IMR-90 (cell line): ENCODE measurements at regions not wholly inside any gene's neighbourhood (a gene's known extent, or its start where the extent isn't known, plus 50 kb on each side); places are given as distances from the start of the nearest gene placed in this dataset.

ENCODE experiments used
- ATAC-seq: fragments of 200-7000 bp; cut with Tn5 transposase; 2 replicates; pipeline ENCODE4 v1.9.1; 2020; ENCODE audit warnings: low read depth, mild to moderate bottlenecking, moderate library complexity
- BruUV-seq: library from RNA; stranded (reverse); fragments of 400-500 nt; replicated peaks from 2 replicates; lab custom pipeline; 2021; lab: Mats Ljungman, UMichigan
- CTCF ChIA-PET: fragments of 300-600 bp; formaldehyde crosslinking; extraction: SDS; loops from one replicate; lab custom pipeline; 2021; ENCODE audit warnings: antibody characterized with exemption; lab: Yijun Ruan, JAX
- POLR2A ChIA-PET: fragments of 300-600 bp; sonication (Branson Sonifier 250); formaldehyde crosslinking; loops from one replicate; lab custom pipeline; 2022; ENCODE audit warnings: antibody characterized with exemption; ENCODE audit not compliant: unreplicated experiment; lab: Charles Lee
- DNase-seq: peaks from one replicate; pipeline ENCODE4 v3.0.0; 2013
- H2AFZ ChIP-seq: replicated peaks from 2 replicates; pipeline ENCODE3; 2013; ENCODE audit warnings: low read length, mild to moderate bottlenecking; ENCODE audit not compliant: poor library complexity
- H2AK5ac ChIP-seq: 2 replicates; pipeline ENCODE4 v1.6.1; 2013; ENCODE audit warnings: low read depth, low read length, inconsistent platforms
- H2AK9ac ChIP-seq: replicated peaks from 2 replicates; pipeline ENCODE3; 2013; ENCODE audit warnings: mild to moderate bottlenecking, low read depth, low read length, moderate library complexity; ENCODE audit not compliant: poor library complexity
- H2BK120ac ChIP-seq: 2 replicates; pipeline ENCODE4 v1.6.1; 2013; ENCODE audit warnings: low read depth, low read length, inconsistent platforms
- H2BK15ac ChIP-seq: 3 replicates; pipeline ENCODE4 v1.6.1; 2013; ENCODE audit warnings: low read depth, low read length, inconsistent platforms
- H2BK20ac ChIP-seq: 2 replicates; pipeline ENCODE4 v1.6.1; 2013; ENCODE audit warnings: low read depth, mild to moderate bottlenecking, inconsistent platforms, low read length, moderate library complexity
- H2BK5ac ChIP-seq: 2 replicates; pipeline ENCODE4 v1.6.1; 2013; ENCODE audit warnings: mild to moderate bottlenecking, low read depth, low read length, inconsistent platforms; ENCODE audit not compliant: poor library complexity, severe bottlenecking
- H3K14ac ChIP-seq: replicated peaks from 2 replicates; pipeline ENCODE4 v1.6.1; 2013; ENCODE audit warnings: low read depth, low read length, inconsistent platforms
- H3K18ac ChIP-seq: 2 replicates; pipeline ENCODE4 v1.6.1; 2013; ENCODE audit warnings: low read depth, low read length, control low read depth
- H3K23ac ChIP-seq: 2 replicates; pipeline ENCODE4 v1.6.1; 2013; ENCODE audit warnings: low read depth, low read length, inconsistent platforms
- H3K27ac ChIP-seq: 2 replicates; pipeline ENCODE4 v1.5.1; 2013; ENCODE audit warnings: mild to moderate bottlenecking, control low read depth, low read length; ENCODE audit not compliant: insufficient read depth
- H3K27me3 ChIP-seq: 2 replicates; pipeline ENCODE4 v1.6.1; 2013; ENCODE audit warnings: low read length; ENCODE audit not compliant: control insufficient read depth, insufficient read depth
- H3K36me3 ChIP-seq: 2 replicates; pipeline ENCODE4 v1.6.1; 2013; ENCODE audit warnings: low read length, mixed read lengths; ENCODE audit not compliant: control insufficient read depth, insufficient read depth
- H3K4ac ChIP-seq: 2 replicates; pipeline ENCODE4 v1.6.1; 2013; ENCODE audit warnings: low read depth, low read length, inconsistent platforms
- H3K4me1 ChIP-seq: 2 replicates; pipeline ENCODE4 v1.6.1; 2013; ENCODE audit warnings: low read length, mixed read lengths; ENCODE audit not compliant: control insufficient read depth, insufficient read depth
- H3K4me2 ChIP-seq: 2 replicates; pipeline ENCODE4 v1.6.1; 2013; ENCODE audit warnings: low read depth, mild to moderate bottlenecking, control low read depth, low read length, moderate library complexity
- H3K4me3 ChIP-seq: 2 replicates; pipeline ENCODE4 v1.5.1; 2013; ENCODE audit warnings: low read depth, mild to moderate bottlenecking, control low read depth, low read length, moderate library complexity; ENCODE audit not compliant: insufficient read depth
- H3K56ac ChIP-seq: 2 replicates; pipeline ENCODE4 v1.6.1; 2013; ENCODE audit warnings: low read length, inconsistent platforms; ENCODE audit not compliant: insufficient read depth; ENCODE audit errors: extremely low read depth
- H3K79me1 ChIP-seq, 2 experiments: 2 replicates each; pipeline ENCODE4 v1.6.1; 2013; ENCODE audit warnings: low read length in 2 of 2, inconsistent platforms in 1 of 2, low read depth in 1 of 2
- H3K9ac ChIP-seq: 2 replicates; pipeline ENCODE4 v1.6.1; 2013; ENCODE audit warnings: low read depth, low read length, control low read depth
- H3K9me1 ChIP-seq: 2 replicates; pipeline ENCODE4 v1.6.1; 2013; ENCODE audit warnings: low read length, inconsistent platforms; ENCODE audit not compliant: insufficient read depth
- H3K9me3 ChIP-seq: 2 replicates; pipeline ENCODE4 v1.6.1; 2013; ENCODE audit warnings: low read length; ENCODE audit not compliant: control insufficient read depth, insufficient read depth
- H4K20me1 ChIP-seq: 2 replicates; pipeline ENCODE4 v1.6.1; 2013; ENCODE audit warnings: low read length, inconsistent platforms; ENCODE audit not compliant: insufficient read depth
- H4K5ac ChIP-seq: 2 replicates; pipeline ENCODE4 v1.6.1; 2013; ENCODE audit warnings: mild to moderate bottlenecking, low read depth, low read length, control low read depth
- H4K8ac ChIP-seq, 2 experiments: 2 replicates each; pipeline ENCODE4 v1.6.1; 2013; ENCODE audit warnings: low read depth in 2 of 2, low read length in 2 of 2, control low read depth in 1 of 2, inconsistent platforms in 1 of 2
- H4K91ac ChIP-seq: 2 replicates; pipeline ENCODE4 v1.6.1; 2013; ENCODE audit warnings: low read depth, low read length, inconsistent platforms; ENCODE audit not compliant: insufficient read depth
- BHLHE40 ChIP-seq: fragments of 150-350 bp; IDR thresholded peaks from 2 replicates; pipeline ENCODE4 v1.6.1; 2016; ENCODE audit warnings: mild to moderate bottlenecking, low read depth, low read length
- CEBPB ChIP-seq: IDR thresholded peaks from 2 replicates; pipeline ENCODE4 v1.6.1; 2012; ENCODE audit warnings: low read depth, low read length, improper control_type of control experiment
- CHD1 ChIP-seq: IDR thresholded peaks from 2 replicates; pipeline ENCODE4 v1.6.1; 2012; ENCODE audit warnings: low read depth, low read length, improper control_type of control experiment
- CTCF ChIP-seq: conservative IDR thresholded peaks from 2 replicates; pipeline ENCODE4 v1.5.1; 2012; ENCODE audit warnings: mild to moderate bottlenecking, low read depth, low read length, improper control_type of control experiment
- FOS ChIP-seq: fragments of 150-350 bp; IDR thresholded peaks from 2 replicates; pipeline ENCODE4 v1.6.1; 2016; ENCODE audit warnings: low read depth, low read length
- MAFK ChIP-seq: IDR thresholded peaks from 2 replicates; pipeline ENCODE4 v1.6.1; 2012; ENCODE audit warnings: low read depth, low read length, improper control_type of control experiment
- MAZ ChIP-seq: IDR thresholded peaks from 2 replicates; pipeline ENCODE4 v1.6.1; 2012; ENCODE audit warnings: low read depth, mild to moderate bottlenecking, low read length, improper control_type of control experiment, moderate library complexity, borderline replicate concordance
- MXI1 ChIP-seq: IDR thresholded peaks from 2 replicates; pipeline ENCODE4 v1.6.1; 2012; ENCODE audit warnings: low read depth, mild to moderate bottlenecking, low read length, moderate library complexity, borderline replicate concordance
- NFE2L2 ChIP-seq: fragments of 150-350 bp; IDR thresholded peaks from 2 replicates; pipeline ENCODE4 v1.6.1; 2016; ENCODE audit warnings: low read depth, mild to moderate bottlenecking, low read length
- POLR2A ChIP-seq: IDR thresholded peaks from 2 replicates; pipeline ENCODE4 v1.6.1; 2012; ENCODE audit warnings: mild to moderate bottlenecking, low read depth, low read length
- RAD21 ChIP-seq: IDR thresholded peaks from 2 replicates; pipeline ENCODE4 v1.6.1; 2012; ENCODE audit warnings: low read length, improper control_type of control experiment
- RCOR1 ChIP-seq: IDR thresholded peaks from 2 replicates; pipeline ENCODE4 v1.6.1; 2012; ENCODE audit warnings: mild to moderate bottlenecking, low read length, improper control_type of control experiment; ENCODE audit not compliant: insufficient replicate concordance
- RFX5 ChIP-seq: IDR thresholded peaks from 2 replicates; pipeline ENCODE4 v1.8.0; 2012; ENCODE audit warnings: low read depth, mild to moderate bottlenecking, low read length, moderate library complexity
- SMC3 ChIP-seq: fragments of 150-350 bp; IDR thresholded peaks from 2 replicates; pipeline ENCODE4 v1.6.1; 2016; ENCODE audit warnings: low read depth, mild to moderate bottlenecking, antibody characterized with exemption, low read length, moderate library complexity
- USF2 ChIP-seq: fragments of 150-350 bp; IDR thresholded peaks from 2 replicates; pipeline ENCODE4 v1.6.1; 2017; ENCODE audit warnings: mild to moderate bottlenecking, antibody characterized with exemption, low read length, low read depth
- WGBS, 2 experiments: methylation state at CpG; one replicate each; pipeline versions ENCODE4 v1.1.5 to v1.1.7; 2013; ENCODE audit warnings: missing lambda C conversion rate in 2 of 2; ENCODE audit not compliant: insufficient read length in 1 of 2; ENCODE audit errors: extremely low coverage in 2 of 2; 5-methylcytosine and 5-hydroxymethylcytosine counted together
- dilution Hi-C: fragments of 300-500 bp; cut with HindIII; formaldehyde crosslinking; loops from one replicate; pipeline ENCODE4 v1.14.3; 2018; ENCODE audit warnings: low sequenced_read_pairs; ENCODE audit not compliant: unreplicated experiment
- in situ Hi-C: fragments of 300-500 bp; cut with MboI; formaldehyde crosslinking; loops from 3 replicates; pipeline ENCODE4 v1.14.3; 2019; ENCODE audit warnings: low sequenced_read_pairs, inconsistent platforms, mixed read lengths
- intact Hi-C: fragments of 100-400 bp; cut with micrococcal nuclease; formaldehyde crosslinking; loops from 2 replicates; pipeline ENCODE4 v1.10.0; 2022
- TF ChIP-seq, protein P1 (sequence below): fragments of 150-350 bp; IDR thresholded peaks from 2 replicates; pipeline ENCODE4 v1.6.1; 2016; ENCODE audit warnings: low read depth, mild to moderate bottlenecking, low read length, moderate library complexity, borderline replicate concordance

- no peak overlapping the region for H2BK5ac ChIP-seq
- ATAC-seq (no peak), DNase-seq (no peak)
- no peak overlapping the region for H2AFZ ChIP-seq
- H3K9ac ChIP-seq: no peak overlapping the region
- no peak overlapping the region for H2AK9ac ChIP-seq
- no peak overlapping the region for H3K4me2 ChIP-seq
- no peak overlapping the region for H3K23ac ChIP-seq
- no peaks in the 10 kb centered on the region for H4K20me1 ChIP-seq
- peaks cover 7% of the 10 kb centered on the region; the same call in 1 of the 2 replicates for H3K9me3 ChIP-seq
- H3K27ac ChIP-seq: no peak overlapping the region
- no peak overlapping the region for H3K4me3 ChIP-seq
- H3K14ac ChIP-seq: no peak overlapping the region
- H4K91ac ChIP-seq: no peak overlapping the region
- no peaks in the 10 kb centered on the region for H3K79me1 ChIP-seq
- H3K27me3 ChIP-seq: no peaks in the 10 kb centered on the region
- no peak overlapping the region for H3K4ac ChIP-seq
- in situ Hi-C loops: no loop called here
- H2BK15ac ChIP-seq: no peak overlapping the region
- no TSS peak for BruUV-seq
- H2BK20ac ChIP-seq: no peak overlapping the region
- H4K8ac ChIP-seq: no peak overlapping the region
- ChIA-PET CTCF (no interaction called here), POLR2A (no interaction called here)
- H3K56ac ChIP-seq: no peak overlapping the region
- H3K4me1 ChIP-seq: no peaks in the 10 kb centered on the region
- no peak overlapping the region for H2AK5ac ChIP-seq
- H3K36me3 ChIP-seq: no peaks in the 10 kb centered on the region
- no peak for TF ChIP-seq NFE2L2
- no peak for TF ChIP-seq POLR2A
- TF ChIP-seq FOS: no peak
- no peak for TF ChIP-seq USF2
- TF ChIP-seq MAFK: no peak
- TF ChIP-seq SMC3: no peak
- TF ChIP-seq MAZ: no peak
- TF ChIP-seq CTCF: no peak
- TF ChIP-seq RFX5: no peak
- no peak for TF ChIP-seq MXI1
- no peak for TF ChIP-seq CHD1
- TF ChIP-seq, protein P1, sequence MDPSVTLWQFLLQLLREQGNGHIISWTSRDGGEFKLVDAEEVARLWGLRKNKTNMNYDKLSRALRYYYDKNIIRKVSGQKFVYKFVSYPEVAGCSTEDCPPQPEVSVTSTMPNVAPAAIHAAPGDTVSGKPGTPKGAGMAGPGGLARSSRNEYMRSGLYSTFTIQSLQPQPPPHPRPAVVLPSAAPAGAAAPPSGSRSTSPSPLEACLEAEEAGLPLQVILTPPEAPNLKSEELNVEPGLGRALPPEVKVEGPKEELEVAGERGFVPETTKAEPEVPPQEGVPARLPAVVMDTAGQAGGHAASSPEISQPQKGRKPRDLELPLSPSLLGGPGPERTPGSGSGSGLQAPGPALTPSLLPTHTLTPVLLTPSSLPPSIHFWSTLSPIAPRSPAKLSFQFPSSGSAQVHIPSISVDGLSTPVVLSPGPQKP: no peak
- no peak for TF ChIP-seq BHLHE40
- TF ChIP-seq CEBPB: no peak
- no peak for TF ChIP-seq RCOR1
- no peak for TF ChIP-seq RAD21
- H2BK120ac ChIP-seq: no peak overlapping the region
- WGBS, 2 experiments: no CpG with 5 or more reads among the region's 4 CpGs
- H4K5ac ChIP-seq: no peak overlapping the region
- H3K9me1 ChIP-seq: no peaks in the 10 kb centered on the region
- intact Hi-C loops: no loop called here
- no peak overlapping the region for H3K18ac ChIP-seq
- dilution Hi-C loops: no loop called here
Measured at GRCh38 chr2:76692908-76693307, 829.3 kb downstream of the LRRTM4 start.
